NB4 (cell line): ENCODE measurements at regions not wholly inside any gene's neighbourhood (a gene's known extent, or its start where the extent isn't known, plus 50 kb on each side); places are given as distances from the start of the nearest gene placed in this dataset.

Source experiments
- DNase-seq: peaks from one replicate; pipeline ENCODE4 v3.0.0; 2010; ENCODE audit warnings: low read depth
- H3K4me3 ChIP-seq: one replicate; pipeline ENCODE4 v1.5.1; 2011; ENCODE audit warnings: mild to moderate bottlenecking, low read depth, low read length, moderate library complexity
- MYC ChIP-seq: IDR thresholded peaks from 2 replicates; pipeline ENCODE4 v1.6.1; 2011; ENCODE audit warnings: low read depth, low read length
- POLR2A ChIP-seq: IDR thresholded peaks from 2 replicates; pipeline ENCODE4 v1.6.1; 2011; ENCODE audit warnings: mild to moderate bottlenecking; ENCODE audit not compliant: insufficient read length; ENCODE audit errors: extremely low read depth
- TF ChIP-seq, protein P1 (sequence below): IDR thresholded peaks from 2 replicates; pipeline ENCODE4 v1.6.1; 2011; ENCODE audit warnings: low read depth, low read length
- TF ChIP-seq, protein P2 (sequence below): IDR thresholded peaks from one replicate; pipeline ENCODE4 v1.5.1; 2012; ENCODE audit warnings: low read depth, low read length

DNA sequence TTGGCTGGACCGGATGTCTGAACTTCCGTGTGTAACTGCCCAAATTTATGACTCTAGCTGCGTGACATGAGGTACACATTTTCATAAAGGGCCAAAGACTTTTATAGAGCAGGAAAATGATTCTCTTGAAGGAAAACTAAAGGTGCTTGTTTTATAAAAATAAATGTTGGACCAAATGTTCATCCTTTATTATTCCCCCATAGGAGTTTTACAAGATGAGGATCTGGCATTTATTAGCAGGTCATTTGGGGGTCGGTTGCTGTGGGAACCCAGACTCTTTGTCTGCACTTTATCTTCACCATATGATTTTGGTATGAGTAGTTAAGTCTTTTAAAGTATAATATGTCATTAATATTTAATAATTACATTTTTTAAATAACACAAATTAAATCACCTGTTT, 571.2 kb downstream of the EFNA5 start:
- H3K4me3 ChIP-seq = no peak overlapping the region
- no peak for DNase-seq
- TF ChIP-seq MYC = no peak
- TF ChIP-seq, protein P1, sequence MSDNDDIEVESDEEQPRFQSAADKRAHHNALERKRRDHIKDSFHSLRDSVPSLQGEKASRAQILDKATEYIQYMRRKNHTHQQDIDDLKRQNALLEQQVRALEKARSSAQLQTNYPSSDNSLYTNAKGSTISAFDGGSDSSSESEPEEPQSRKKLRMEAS = no peak
- TF ChIP-seq, protein P2, sequence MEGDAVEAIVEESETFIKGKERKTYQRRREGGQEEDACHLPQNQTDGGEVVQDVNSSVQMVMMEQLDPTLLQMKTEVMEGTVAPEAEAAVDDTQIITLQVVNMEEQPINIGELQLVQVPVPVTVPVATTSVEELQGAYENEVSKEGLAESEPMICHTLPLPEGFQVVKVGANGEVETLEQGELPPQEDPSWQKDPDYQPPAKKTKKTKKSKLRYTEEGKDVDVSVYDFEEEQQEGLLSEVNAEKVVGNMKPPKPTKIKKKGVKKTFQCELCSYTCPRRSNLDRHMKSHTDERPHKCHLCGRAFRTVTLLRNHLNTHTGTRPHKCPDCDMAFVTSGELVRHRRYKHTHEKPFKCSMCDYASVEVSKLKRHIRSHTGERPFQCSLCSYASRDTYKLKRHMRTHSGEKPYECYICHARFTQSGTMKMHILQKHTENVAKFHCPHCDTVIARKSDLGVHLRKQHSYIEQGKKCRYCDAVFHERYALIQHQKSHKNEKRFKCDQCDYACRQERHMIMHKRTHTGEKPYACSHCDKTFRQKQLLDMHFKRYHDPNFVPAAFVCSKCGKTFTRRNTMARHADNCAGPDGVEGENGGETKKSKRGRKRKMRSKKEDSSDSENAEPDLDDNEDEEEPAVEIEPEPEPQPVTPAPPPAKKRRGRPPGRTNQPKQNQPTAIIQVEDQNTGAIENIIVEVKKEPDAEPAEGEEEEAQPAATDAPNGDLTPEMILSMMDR = no peak
- TF ChIP-seq POLR2A = no peak

DNA sequence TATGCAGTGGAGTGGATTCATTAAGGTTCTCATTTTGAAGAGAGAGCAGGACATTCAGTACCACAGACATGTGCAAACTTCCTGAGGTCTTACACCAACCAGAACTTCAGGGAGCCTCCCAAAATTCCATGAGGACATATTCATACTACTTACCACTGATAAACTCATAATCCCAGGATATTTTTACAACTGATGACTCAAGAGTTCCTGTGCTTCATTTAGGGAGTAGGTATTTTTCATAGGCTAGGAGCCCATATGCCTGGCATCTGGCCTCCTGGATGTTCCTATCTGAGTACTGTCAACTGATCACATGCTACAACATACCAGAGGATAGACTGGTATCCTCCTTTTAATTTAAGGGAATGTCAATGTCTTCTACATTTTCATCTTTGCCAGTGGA, 578.0 kb downstream of the EFNA5 start:
- H3K4me3 ChIP-seq = no peak overlapping the region
- TF ChIP-seq MYC = no peak
- no peak for TF ChIP-seq POLR2A
- TF ChIP-seq, protein P1 = no peak
- TF ChIP-seq, protein P2 = no peak

DNA sequence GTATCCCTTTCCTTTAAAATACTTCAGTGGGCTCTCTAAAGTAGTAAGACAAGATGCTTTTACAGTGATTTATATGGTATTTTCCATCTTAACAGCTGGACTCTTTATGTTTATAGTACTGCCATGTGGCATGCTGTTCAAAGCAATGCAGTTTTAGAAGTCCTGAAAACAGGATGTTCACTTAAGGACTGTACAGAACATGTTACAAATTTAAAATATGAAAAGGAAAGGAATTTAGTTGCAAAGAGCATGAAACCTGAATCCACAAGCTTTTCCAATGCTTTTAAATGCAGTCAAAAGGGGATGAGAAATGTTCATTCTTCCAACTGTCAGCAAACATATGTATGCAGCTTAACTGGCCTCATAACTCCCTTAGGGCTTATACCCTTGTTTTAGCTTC, 580.2 kb downstream of the EFNA5 start:
- DNase-seq = no peak
- TF ChIP-seq, protein P2 = no peak
- TF ChIP-seq MYC (no peak), POLR2A (no peak)
- TF ChIP-seq, protein P1 = no peak
- H3K4me3 ChIP-seq = no peak overlapping the region

More for the DNA sequence above, 578.0 kb downstream of the EFNA5 start:
- no peak for DNase-seq

DNA sequence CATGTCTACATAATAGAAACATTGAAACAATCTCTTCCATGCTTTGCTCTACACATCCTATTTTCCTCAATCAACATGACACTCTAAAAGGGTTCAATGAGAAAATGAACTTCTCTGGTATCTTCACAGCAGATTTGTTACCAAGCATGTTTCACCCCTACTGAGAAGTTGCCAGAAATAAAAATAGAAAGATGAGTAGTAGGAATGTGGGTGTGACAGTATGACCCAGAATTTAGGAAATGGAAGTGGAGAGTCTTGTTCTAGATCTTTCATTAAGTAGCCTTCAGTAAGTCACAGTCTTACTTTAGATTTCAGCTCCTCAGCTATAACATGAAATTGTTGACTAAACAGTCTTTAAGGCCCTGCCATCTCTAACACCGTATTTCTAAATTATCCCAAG, 581.8 kb downstream of the EFNA5 start:
- no peak for DNase-seq
- H3K4me3 ChIP-seq = no peak overlapping the region
- TF ChIP-seq, protein P1 = no peak
- no peak for TF ChIP-seq MYC
- TF ChIP-seq POLR2A = no peak
- TF ChIP-seq, protein P2 = no peak

DNA sequence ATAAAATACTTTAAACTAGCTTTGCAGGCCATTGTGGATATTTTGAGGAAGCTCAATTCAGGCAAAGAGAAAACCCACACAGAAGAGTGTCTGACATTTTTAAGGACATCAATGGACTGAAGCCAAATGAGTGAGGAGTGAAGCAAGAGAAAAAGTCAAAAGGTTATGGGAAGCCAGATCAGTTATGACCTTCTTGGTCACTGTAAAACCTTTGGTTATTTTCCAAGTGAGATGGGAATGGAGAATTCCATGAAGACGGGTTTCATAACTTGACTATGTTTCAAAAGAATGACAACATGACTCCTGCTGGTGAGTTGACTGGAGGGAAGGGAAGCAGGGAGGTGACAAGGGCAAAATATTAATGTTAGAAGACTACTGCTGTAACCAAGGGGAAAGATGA, 585.2 kb downstream of the EFNA5 start:
- TF ChIP-seq MYC (no peak), POLR2A (no peak)
- TF ChIP-seq, protein P1 = no peak
- TF ChIP-seq, protein P2 = no peak
- DNase-seq = no peak
- H3K4me3 ChIP-seq = no peak overlapping the region

DNA sequence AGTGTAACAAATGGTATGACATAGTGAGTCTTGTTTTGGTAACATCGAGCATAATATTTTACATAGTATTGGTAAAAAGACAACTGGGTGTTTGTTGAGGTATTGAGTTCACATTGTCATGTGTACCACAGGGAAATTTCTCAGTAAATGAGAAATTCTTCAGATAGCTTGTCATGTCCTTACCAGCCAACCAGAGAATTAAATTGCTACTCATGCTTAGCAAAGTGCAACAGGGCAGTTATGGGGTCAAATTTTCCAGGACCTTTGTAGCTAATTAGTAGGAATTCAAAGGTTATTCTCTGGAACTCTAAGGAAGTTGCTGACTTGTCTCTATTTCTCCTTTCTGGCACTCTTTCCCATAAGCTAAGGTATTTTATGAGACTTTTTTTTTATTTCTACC, 595.7 kb downstream of the EFNA5 start:
- TF ChIP-seq MYC = no peak
- TF ChIP-seq, protein P1 = no peak
- TF ChIP-seq, protein P2 = no peak
- no peak for TF ChIP-seq POLR2A
- no peak for DNase-seq
- H3K4me3 ChIP-seq = no peak overlapping the region
